Right lobe of liver (tissue), 4 donors: ENCODE measurements at regions not wholly inside any gene's neighbourhood (a gene's known extent, or its start where the extent isn't known, plus 50 kb on each side); places are given as distances from the start of the nearest gene placed in this dataset.

Source experiments
- POLR2A ChIP-seq: fragments of 450-650 bp; IDR thresholded peaks from one replicate; pipeline ENCODE4 v1.6.1; 2017; ENCODE audit warnings: antibody characterized with exemption, mild to moderate bottlenecking
- TF ChIP-seq, protein P1 (sequence below), 4 donors: fragments of 200-600 bp in 3 of 4; fragments of 450-650 bp in 1 of 4; IDR thresholded peaks; one replicate each; pipeline versions ENCODE4 v1.5.1 to v1.8.0; 2016 to 2022; ENCODE audit warnings: antibody characterized with exemption in 4 of 4, mild to moderate bottlenecking in 2 of 4
- donor health status: DM: no; HTN: no; CAD: no.
- donor health status: DM: no; HTN: no; CAD: no.
- donor health status: DM: no; HTN: yes; CAD: no.

DNA sequence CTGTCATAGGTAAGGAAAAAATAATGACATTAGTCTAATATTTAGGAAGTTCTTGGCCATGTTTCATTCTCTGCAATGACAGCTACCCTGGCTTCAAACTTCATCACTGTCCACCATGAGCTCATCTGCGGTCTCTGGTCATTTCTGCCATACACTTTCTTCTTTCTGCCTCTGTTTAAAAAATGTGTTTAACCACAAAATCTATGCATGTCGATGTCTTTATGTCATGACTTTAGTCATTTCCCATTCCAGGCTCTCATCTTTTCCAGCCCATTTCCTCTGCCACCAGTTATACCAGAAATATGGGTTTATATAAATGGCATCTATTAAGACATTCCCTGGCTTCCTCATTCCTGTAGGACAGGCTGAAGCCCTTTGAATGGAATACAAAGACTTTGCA is 68.5 kb upstream of the DUSP10 start:
- TF ChIP-seq, protein P1, sequence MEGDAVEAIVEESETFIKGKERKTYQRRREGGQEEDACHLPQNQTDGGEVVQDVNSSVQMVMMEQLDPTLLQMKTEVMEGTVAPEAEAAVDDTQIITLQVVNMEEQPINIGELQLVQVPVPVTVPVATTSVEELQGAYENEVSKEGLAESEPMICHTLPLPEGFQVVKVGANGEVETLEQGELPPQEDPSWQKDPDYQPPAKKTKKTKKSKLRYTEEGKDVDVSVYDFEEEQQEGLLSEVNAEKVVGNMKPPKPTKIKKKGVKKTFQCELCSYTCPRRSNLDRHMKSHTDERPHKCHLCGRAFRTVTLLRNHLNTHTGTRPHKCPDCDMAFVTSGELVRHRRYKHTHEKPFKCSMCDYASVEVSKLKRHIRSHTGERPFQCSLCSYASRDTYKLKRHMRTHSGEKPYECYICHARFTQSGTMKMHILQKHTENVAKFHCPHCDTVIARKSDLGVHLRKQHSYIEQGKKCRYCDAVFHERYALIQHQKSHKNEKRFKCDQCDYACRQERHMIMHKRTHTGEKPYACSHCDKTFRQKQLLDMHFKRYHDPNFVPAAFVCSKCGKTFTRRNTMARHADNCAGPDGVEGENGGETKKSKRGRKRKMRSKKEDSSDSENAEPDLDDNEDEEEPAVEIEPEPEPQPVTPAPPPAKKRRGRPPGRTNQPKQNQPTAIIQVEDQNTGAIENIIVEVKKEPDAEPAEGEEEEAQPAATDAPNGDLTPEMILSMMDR (IDR thresholded peaks at IDR 0.05): no peak
- TF ChIP-seq POLR2A: no peak
